NB4 (cell line): ENCODE measurements at regions not wholly inside any gene's neighbourhood (a gene's known extent, or its start where the extent isn't known, plus 50 kb on each side); places are given as distances from the start of the nearest gene placed in this dataset.

Source experiments
- DNase-seq: peaks from one replicate; pipeline ENCODE4 v3.0.0; 2010; ENCODE audit warnings: low read depth
- H3K4me3 ChIP-seq: one replicate; pipeline ENCODE4 v1.5.1; 2011; ENCODE audit warnings: mild to moderate bottlenecking, low read depth, low read length, moderate library complexity
- CTCF ChIP-seq: IDR thresholded peaks from one replicate; pipeline ENCODE4 v1.5.1; 2012; ENCODE audit warnings: low read depth, low read length
- MAX ChIP-seq: IDR thresholded peaks from 2 replicates; pipeline ENCODE4 v1.6.1; 2011; ENCODE audit warnings: low read depth, low read length
- MYC ChIP-seq: IDR thresholded peaks from 2 replicates; pipeline ENCODE4 v1.6.1; 2011; ENCODE audit warnings: low read depth, low read length
- POLR2A ChIP-seq: IDR thresholded peaks from 2 replicates; pipeline ENCODE4 v1.6.1; 2011; ENCODE audit warnings: mild to moderate bottlenecking; ENCODE audit not compliant: insufficient read length; ENCODE audit errors: extremely low read depth

- H3K4me3 ChIP-seq: no peak overlapping the region
- TF ChIP-seq MAX (no peak), POLR2A (no peak), MYC (no peak)
- no peak for DNase-seq
These were observed 681.9 kb upstream of the C9orf72 start for GRCh38 chr9:28255174-28255573.

- no peak for DNase-seq
- no peak overlapping the region for H3K4me3 ChIP-seq
- TF ChIP-seq MYC (no peak), POLR2A (no peak), MAX (no peak), CTCF (no peak)
These were observed 687.0 kb upstream of the C9orf72 start for GRCh38 chr9:28260330-28260729.

GRCh38 chr9:28264368-28264767, 691.1 kb upstream of the C9orf72 start:
- no peak for TF ChIP-seq MAX
- TF ChIP-seq MYC: no peak
- no peak for TF ChIP-seq POLR2A
- no peak overlapping the region for H3K4me3 ChIP-seq
- DNase-seq: no peak

- TF ChIP-seq POLR2A (no peak), CTCF (no peak), MYC (no peak), MAX (no peak)
- DNase-seq: no peak
- no peak overlapping the region for H3K4me3 ChIP-seq
These were observed 694.1 kb upstream of the C9orf72 start for GRCh38 chr9:28267351-28267750.

GRCh38 chr9:28270156-28270555, 696.9 kb upstream of the C9orf72 start:
- TF ChIP-seq CTCF: no peak
- DNase-seq: no peak

GRCh38 chr9:28272127-28272526, 698.8 kb upstream of the C9orf72 start:
- no peak overlapping the region for H3K4me3 ChIP-seq
- TF ChIP-seq POLR2A (no peak), CTCF (no peak), MAX (no peak)

More at GRCh38 chr9:28270156-28270555, 696.9 kb upstream of the C9orf72 start:
- H3K4me3 ChIP-seq: no peak overlapping the region

GRCh38 chr9:28287455-28287854, 714.2 kb upstream of the C9orf72 start:
- no peak overlapping the region for H3K4me3 ChIP-seq
- TF ChIP-seq MYC: no peak
- TF ChIP-seq MAX: no peak
- TF ChIP-seq POLR2A: no peak
- TF ChIP-seq CTCF: no peak
- no peak for DNase-seq

More at GRCh38 chr9:28272127-28272526, 698.8 kb upstream of the C9orf72 start:
- no peak for DNase-seq
